PFSK-1 (cell line): ENCODE measurements at regions not wholly inside any gene's neighbourhood (a gene's known extent, or its start where the extent isn't known, plus 50 kb on each side); places are given as distances from the start of the nearest gene placed in this dataset.

Experiments used
- POLR2AphosphoS5 ChIP-seq: IDR thresholded peaks from 2 replicates; pipeline ENCODE4 v1.6.1; 2012; ENCODE audit warnings: low read depth, mild to moderate bottlenecking, control low read depth, low read length, moderate library complexity
- REST ChIP-seq, 2 experiments: IDR thresholded peaks; 2 replicates each; pipeline versions ENCODE4 v1.6.1 to v1.8.0; 2011 to 2012; ENCODE audit warnings: low read depth in 2 of 2, low read length in 2 of 2, control low read depth in 1 of 2, inconsistent platforms in 1 of 2, mild to moderate bottlenecking in 1 of 2, moderate library complexity in 1 of 2; ENCODE audit not compliant: insufficient read depth in 1 of 2
- TAF1 ChIP-seq: IDR thresholded peaks from 2 replicates; pipeline ENCODE4 v1.6.1; 2012; ENCODE audit warnings: low read length, control low read depth, borderline replicate concordance; ENCODE audit not compliant: insufficient read depth

GRCh38 chr1:55815745-55816455 is 600.7 kb upstream of the USP24 start:
- TF ChIP-seq TAF1 (no peak), REST (IDR thresholded peaks at IDR 0.05; ENCODE audit: insufficient read depth in 1 of 2, low read depth in 2 of 2, low read length in 2 of 2) (no peak), POLR2AphosphoS5 (no peak)
